HUES64 (cell line): ENCODE measurements at regions not wholly inside any gene's neighbourhood (a gene's known extent, or its start where the extent isn't known, plus 50 kb on each side); places are given as distances from the start of the nearest gene placed in this dataset.

ENCODE experiments used
- H3K27ac ChIP-seq: 2 replicates; pipeline ENCODE4 v1.7.0; 2013; ENCODE audit warnings: low read depth, low read length, inconsistent platforms
- H3K27me3 ChIP-seq: 2 replicates; pipeline ENCODE4 v1.6.1; 2013; ENCODE audit warnings: mild to moderate bottlenecking, low read length; ENCODE audit not compliant: insufficient read depth
- H3K36me3 ChIP-seq: 2 replicates; pipeline ENCODE4 v1.6.1; 2013; ENCODE audit warnings: mild to moderate bottlenecking, low read length; ENCODE audit not compliant: insufficient read depth
- H3K4me1 ChIP-seq: 2 replicates; pipeline ENCODE4 v1.6.1; 2013; ENCODE audit warnings: mild to moderate bottlenecking, low read length, moderate library complexity; ENCODE audit not compliant: insufficient read depth
- H3K4me3 ChIP-seq: 2 replicates; pipeline ENCODE4 v1.5.1; 2013; ENCODE audit warnings: mild to moderate bottlenecking, low read length, moderate library complexity
- H3K9ac ChIP-seq: 2 replicates; pipeline ENCODE4 v1.6.1; 2013; ENCODE audit warnings: mild to moderate bottlenecking, low read depth, low read length
- H3K9me3 ChIP-seq: 2 replicates; pipeline ENCODE4 v1.6.1; 2013; ENCODE audit warnings: low read depth, low read length; ENCODE audit not compliant: insufficient read depth
- WGBS: fragments of 150-250, 120-280 bp; methylation state at CpG from one replicate; pipeline ENCODE4 v1.1.7; 2013; ENCODE audit warnings: missing lambda C conversion rate; 5-methylcytosine and 5-hydroxymethylcytosine counted together

DNA sequence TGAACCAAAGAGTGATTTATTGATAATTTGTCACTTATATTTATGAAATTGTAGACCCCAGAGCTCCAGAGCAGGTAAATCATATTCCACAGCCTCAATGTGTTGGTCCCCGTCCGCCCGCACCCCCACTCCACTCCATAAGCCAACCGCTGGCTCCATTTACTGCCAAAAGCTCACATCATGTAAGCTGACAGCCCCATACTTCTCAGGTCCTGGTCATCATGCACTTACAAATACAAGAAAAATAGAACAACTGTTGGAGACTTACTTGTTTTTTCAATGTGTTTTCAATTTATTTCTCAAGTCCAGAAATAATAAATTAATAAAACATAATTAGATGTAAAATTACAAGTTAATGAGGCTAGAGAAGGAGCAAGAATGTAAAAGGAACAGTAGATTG is 235.7 kb upstream of the HAND2 start:
- 96% methylated on average over 4 of the region's 4 CpGs for WGBS

DNA sequence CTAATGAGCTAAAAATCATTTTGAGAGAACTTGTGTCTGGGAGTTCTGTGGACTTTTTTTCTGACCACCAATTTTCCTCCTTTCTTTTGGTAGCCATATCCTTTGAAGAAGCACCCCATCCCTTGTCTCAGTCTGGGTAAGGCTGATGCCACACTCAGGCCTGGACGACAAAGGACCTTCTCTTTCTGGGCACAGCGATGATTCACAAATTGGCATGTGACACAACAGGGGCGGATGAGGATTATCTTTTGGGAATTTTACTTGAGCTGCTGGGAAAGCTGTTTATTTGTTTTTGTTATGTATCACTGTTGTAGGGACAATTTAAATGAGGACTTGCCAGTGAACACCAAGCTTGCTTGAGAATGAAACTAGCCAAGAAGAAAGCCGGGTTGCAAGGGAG is 233.4 kb upstream of the HAND2 start:
- Histone ChIP-seq H3K9me3 (no peaks in the 10 kb centered on the region), H3K36me3 (no peaks in the 10 kb centered on the region), H3K27ac (no peak overlapping the region), H3K4me3 (no peak overlapping the region), H3K4me1 (no peaks in the 10 kb centered on the region), H3K9ac (no peak overlapping the region), H3K27me3 (no peaks in the 10 kb centered on the region)
- 90% methylated on average over 4 of the region's 4 CpGs for WGBS

More for the DNA sequence above, 235.7 kb upstream of the HAND2 start:
- H3K4me1 ChIP-seq: no peaks in the 10 kb centered on the region
- no peaks in the 10 kb centered on the region for H3K9me3 ChIP-seq
- no peaks in the 10 kb centered on the region for H3K27me3 ChIP-seq
- H3K9ac ChIP-seq: no peak overlapping the region
- H3K36me3 ChIP-seq: no peaks in the 10 kb centered on the region
- no peak overlapping the region for H3K27ac ChIP-seq
- no peak overlapping the region for H3K4me3 ChIP-seq

DNA sequence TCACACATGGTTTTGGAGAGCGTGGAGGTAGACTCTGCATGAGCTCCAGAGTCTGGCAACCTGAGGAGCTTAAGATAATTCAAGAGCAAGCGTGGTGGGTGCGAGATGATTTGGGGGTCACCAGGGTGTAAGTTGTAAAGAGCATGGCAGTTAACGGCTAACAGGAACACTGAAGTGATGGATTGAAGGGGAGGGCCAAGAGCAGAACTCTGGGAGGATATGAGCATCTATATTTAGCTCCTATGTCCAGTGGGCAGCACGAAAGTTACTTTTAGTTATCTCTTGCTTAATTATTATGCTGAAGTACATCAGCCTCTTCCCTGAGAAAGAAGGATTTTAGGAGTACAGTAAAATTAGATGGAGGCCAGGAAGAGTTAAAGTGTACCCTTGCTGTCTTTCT is 231.9 kb upstream of the HAND2 start:
- H3K27ac ChIP-seq: no peak overlapping the region
- H3K27me3 ChIP-seq: no peaks in the 10 kb centered on the region
- no peaks in the 10 kb centered on the region for H3K36me3 ChIP-seq
- no peaks in the 10 kb centered on the region for H3K4me1 ChIP-seq
- no peak overlapping the region for H3K4me3 ChIP-seq
- no peak overlapping the region for H3K9ac ChIP-seq
- WGBS: 90% methylated on average over 5 of the region's 5 CpGs
- no peaks in the 10 kb centered on the region for H3K9me3 ChIP-seq

DNA sequence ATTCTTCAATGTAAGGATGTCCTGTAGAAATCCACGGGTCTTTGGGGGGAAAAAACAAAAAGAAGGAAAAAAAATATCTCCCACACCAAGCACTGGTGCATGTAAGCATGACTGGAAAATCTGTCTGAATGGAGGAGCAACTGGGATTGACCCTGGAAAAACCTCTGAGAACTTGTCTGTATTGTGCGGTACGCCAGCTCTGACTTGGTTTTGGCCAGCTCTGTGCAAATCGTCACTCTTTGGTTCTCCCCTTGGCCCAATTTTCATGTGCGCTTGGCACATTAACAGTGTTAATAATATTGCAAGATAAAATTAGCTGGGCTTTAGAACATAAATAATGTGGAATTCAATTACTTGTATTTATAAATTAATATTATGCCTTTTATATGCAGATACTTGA is 231.2 kb upstream of the HAND2 start:
- Histone ChIP-seq H3K27me3 (no peaks in the 10 kb centered on the region), H3K27ac (no peak overlapping the region), H3K9ac (no peak overlapping the region), H3K36me3 (no peaks in the 10 kb centered on the region), H3K9me3 (no peaks in the 10 kb centered on the region), H3K4me1 (no peaks in the 10 kb centered on the region), H3K4me3 (no peak overlapping the region)
- 98% methylated on average over 4 of the region's 5 CpGs for WGBS

DNA sequence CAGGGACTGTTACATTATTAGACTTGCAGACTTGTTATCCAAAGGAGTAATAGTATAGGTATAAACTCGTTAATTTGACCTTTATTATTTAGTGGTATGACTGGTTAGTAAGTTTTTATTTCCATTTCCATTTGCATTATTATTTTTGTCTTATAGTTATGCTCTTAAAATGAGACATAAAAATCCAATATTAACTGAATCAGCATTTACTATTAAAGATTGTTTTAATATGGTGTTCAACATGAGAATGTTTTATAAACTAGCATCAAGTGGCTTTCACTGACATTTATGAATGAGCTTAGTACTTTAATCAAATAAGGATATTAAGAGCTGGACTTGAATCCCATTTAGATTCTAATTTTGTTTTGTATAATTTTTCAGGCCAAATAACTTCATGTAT is 228.1 kb upstream of the HAND2 start:
- H3K36me3 ChIP-seq: no peaks in the 10 kb centered on the region
- WGBS: 73% methylated on average over 1 of the region's 1 CpG
- no peak overlapping the region for H3K4me3 ChIP-seq
- H3K9ac ChIP-seq: no peak overlapping the region
- no peak overlapping the region for H3K27ac ChIP-seq
- H3K4me1 ChIP-seq: no peaks in the 10 kb centered on the region
- no peaks in the 10 kb centered on the region for H3K27me3 ChIP-seq
- no peaks in the 10 kb centered on the region for H3K9me3 ChIP-seq

DNA sequence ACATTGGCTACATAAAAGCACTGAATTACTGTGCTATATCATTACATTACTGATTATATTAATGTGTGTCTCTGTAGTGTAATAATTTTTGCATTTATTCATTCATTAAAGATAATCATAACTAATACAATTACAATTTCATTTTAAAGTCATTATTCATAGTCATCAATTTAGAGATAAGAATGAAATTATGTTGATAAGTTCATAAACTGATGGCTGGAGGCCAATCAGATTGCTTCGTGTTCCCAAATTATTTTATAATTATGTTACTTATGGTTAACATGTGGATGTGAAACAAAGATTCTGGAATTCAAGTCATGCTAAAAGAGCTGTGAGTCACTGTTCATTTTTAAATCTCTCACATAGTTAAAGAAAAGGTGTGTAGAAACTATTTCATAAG is 223.4 kb upstream of the HAND2 start:
- Histone ChIP-seq H3K27me3 (no peaks in the 10 kb centered on the region; the same call in 1 of the 2 replicates), H3K9ac (no peak overlapping the region), H3K27ac (no peak overlapping the region), H3K36me3 (no peaks in the 10 kb centered on the region), H3K4me3 (no peak overlapping the region), H3K9me3 (no peaks in the 10 kb centered on the region), H3K4me1 (peaks cover 4% of the 10 kb centered on the region; the same call in 1 of the 2 replicates)
- WGBS: no CpG with 5 or more reads among the region's 1 CpG

DNA sequence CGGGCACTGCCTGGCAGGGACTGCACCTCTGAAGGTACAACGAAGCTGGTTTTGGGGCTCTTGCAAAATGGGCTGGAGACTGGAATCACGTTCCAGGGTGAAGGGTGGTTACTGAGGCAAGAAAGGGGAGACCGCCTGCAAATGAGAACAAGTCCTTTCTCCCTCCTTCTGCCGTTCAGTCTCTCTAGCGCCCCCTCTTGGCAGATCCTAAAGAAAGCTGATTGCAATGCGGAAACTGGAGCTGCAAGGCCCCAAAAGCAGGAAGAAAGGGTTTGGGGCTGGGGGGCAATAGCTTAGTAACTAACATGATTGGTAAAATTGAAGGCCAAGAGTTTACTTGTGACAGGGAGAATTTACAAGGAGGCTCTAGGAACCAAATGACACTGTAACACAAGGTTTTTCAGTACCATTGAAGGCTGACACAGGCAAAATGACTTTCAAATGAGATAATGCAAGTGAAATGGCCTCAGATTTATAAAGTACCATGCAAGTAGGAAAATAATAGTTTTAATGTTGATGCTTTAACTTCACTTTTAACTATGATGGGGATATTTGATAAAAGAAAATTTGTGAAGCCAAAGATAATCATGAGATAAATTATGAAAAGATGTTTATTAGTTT is 222.7 kb upstream of the HAND2 start:
- H3K27ac ChIP-seq: no peak overlapping the region
- 37% methylated on average over 7 of the region's 7 CpGs for WGBS

DNA sequence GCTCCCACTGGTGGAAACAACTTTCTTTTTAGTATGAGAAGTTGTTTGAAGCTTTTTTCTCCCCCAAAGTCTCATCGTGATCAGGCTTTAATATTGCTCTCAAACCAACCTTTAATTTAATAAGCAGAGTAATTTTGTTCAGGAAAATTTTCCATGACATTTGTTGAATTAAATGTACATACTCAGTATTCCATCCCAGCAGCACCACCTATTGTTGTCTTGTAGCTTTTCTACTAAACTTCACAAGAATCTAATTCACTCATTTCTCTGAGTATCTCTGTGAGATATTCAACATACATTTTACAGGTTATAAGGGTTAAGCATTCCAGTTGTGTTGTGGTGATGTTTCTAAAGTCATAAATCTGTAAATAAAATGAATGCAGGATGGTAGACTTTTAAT is 218.3 kb upstream of the HAND2 start:
- Histone ChIP-seq H3K4me3 (no peak overlapping the region), H3K9me3 (no peaks in the 10 kb centered on the region), H3K4me1 (peaks cover 4% of the 10 kb centered on the region; the same call in 1 of the 2 replicates), H3K9ac (no peak overlapping the region), H3K27me3 (no peaks in the 10 kb centered on the region; the same call in 1 of the 2 replicates), H3K36me3 (no peaks in the 10 kb centered on the region), H3K27ac (no peak overlapping the region)
- no CpG with 5 or more reads among the region's 1 CpG for WGBS

More for the DNA sequence above, 222.7 kb upstream of the HAND2 start:
- Histone ChIP-seq H3K4me1 (peaks cover 4% of the 10 kb centered on the region; the same call in 1 of the 2 replicates), H3K27me3 (no peaks in the 10 kb centered on the region; the same call in 1 of the 2 replicates), H3K36me3 (no peaks in the 10 kb centered on the region), H3K9me3 (no peaks in the 10 kb centered on the region), H3K4me3 (no peak overlapping the region), H3K9ac (no peak overlapping the region)

DNA sequence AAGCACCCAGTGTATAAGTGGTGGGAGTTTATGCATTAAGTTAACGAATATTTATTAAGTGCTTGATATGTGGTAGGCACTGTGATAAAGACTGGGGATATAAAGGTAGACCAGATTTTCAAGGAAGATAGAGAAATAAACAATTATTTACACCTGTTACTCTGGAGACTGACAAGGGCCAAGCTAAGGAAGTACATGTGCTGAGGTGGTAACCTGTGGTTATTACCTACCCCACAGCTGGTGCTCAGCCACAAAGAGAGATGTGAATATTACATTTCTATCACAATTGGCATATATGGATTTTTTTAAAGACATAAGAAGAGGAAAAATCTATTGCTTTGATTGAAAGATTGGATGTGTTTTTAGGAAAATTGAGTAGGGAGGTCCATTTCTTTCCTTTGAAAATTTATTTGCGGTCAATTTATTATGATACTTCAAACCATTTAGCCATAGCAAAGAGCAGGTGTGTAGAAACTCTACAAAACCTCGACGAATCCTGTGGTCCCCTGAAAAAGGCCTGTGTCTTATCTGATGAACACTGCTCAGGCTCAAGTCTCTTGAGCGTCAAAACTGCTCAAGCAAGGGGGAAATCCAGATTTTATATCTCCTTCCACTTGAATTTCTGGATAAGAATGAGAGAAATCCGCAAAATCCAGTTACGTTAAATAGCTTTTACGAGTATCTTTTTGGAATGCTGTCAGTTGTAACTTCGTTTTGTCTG is 217.7 kb upstream of the HAND2 start:
- Histone ChIP-seq H3K36me3 (no peaks in the 10 kb centered on the region), H3K4me3 (no peak overlapping the region), H3K9me3 (no peaks in the 10 kb centered on the region), H3K27me3 (no peaks in the 10 kb centered on the region; the same call in 1 of the 2 replicates), H3K4me1 (peaks cover under 1% of the 10 kb centered on the region; the same call in 1 of the 2 replicates), H3K9ac (no peak overlapping the region), H3K27ac (no peak overlapping the region)
- WGBS: 90% methylated on average over 9 of the region's 9 CpGs

DNA sequence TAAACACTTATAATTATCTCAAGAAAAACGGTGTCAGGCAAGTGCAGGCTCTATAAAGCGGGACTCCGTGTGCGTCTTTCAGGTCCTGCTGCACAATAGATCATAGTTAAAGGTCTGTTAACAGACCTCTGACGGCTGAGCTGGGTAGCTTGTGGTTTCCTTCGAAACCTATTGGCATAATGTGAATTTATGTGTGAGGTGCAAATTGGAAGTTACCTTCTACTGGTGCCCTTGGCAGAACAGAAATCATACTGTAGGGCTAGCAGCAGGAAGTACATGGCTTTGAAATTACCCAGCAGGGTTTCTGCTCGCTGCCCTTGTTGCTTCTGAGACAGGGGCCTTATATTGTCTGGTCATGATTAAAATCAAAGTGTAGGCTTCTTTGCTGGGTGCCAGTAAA is 216.4 kb upstream of the HAND2 start:
- Histone ChIP-seq H3K27me3 (no peaks in the 10 kb centered on the region), H3K4me3 (no peak overlapping the region), H3K9ac (no peak overlapping the region), H3K9me3 (no peaks in the 10 kb centered on the region), H3K4me1 (no peaks in the 10 kb centered on the region), H3K36me3 (no peaks in the 10 kb centered on the region), H3K27ac (no peak overlapping the region)
- 85% methylated on average over 7 of the region's 7 CpGs for WGBS

DNA sequence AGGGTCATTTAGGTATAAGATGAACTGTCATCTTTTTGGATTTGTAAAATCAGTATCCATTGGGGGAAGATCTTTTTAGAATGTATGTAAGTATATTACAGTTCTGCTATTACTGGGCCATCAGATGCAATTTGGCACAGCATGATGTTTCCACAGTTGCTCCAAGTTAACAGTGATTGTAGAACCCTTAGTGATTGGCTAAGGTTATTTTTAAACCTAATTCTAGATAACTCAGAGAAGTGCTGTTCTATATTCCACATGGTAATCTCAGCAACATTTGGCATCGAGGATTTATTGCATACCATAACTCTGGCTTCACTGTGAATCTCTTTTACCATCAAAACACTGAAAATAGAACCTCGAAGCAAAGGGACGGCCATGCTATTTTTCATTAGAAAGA is 215.7 kb upstream of the HAND2 start:
- Histone ChIP-seq H3K27ac (no peak overlapping the region), H3K36me3 (no peaks in the 10 kb centered on the region), H3K27me3 (no peaks in the 10 kb centered on the region), H3K4me1 (no peaks in the 10 kb centered on the region), H3K9ac (no peak overlapping the region), H3K9me3 (no peaks in the 10 kb centered on the region), H3K4me3 (no peak overlapping the region)
- WGBS: 89% methylated on average over 3 of the region's 3 CpGs
